B cell (primary cell): ENCODE measurements at regions not wholly inside any gene's neighbourhood (a gene's known extent, or its start where the extent isn't known, plus 50 kb on each side); places are given as distances from the start of the nearest gene placed in this dataset.

Source experiments
- CTCF ChIP-seq: fragments of 200-600 bp; IDR thresholded peaks from one replicate; pipeline ENCODE4 v1.8.0; 2022; ENCODE audit warnings: antibody characterized with exemption, mild to moderate bottlenecking
- EZH2 ChIP-seq: IDR thresholded peaks from 2 replicates; pipeline ENCODE4 v1.6.1; 2012; ENCODE audit warnings: borderline replicate concordance, low read depth, mild to moderate bottlenecking, moderate library complexity, low read length; ENCODE audit not compliant: insufficient read depth, poor library complexity, severe bottlenecking

GRCh38 chr12:42020226-42020625 lies 124.4 kb downstream of the GXYLT1 start:
- TF ChIP-seq CTCF: no peak
- TF ChIP-seq EZH2: no peak
